Neural progenitor cell (in vitro differentiated cells): ENCODE measurements at regions not wholly inside any gene's neighbourhood (a gene's known extent, or its start where the extent isn't known, plus 50 kb on each side); places are given as distances from the start of the nearest gene placed in this dataset.

ENCODE experiments used
- CTCF ChIP-seq: fragments of 200-600 bp; sonication (generic); IDR thresholded peaks from 2 replicates; pipeline ENCODE4 v1.5.1; 2017; ENCODE audit warnings: antibody characterized with exemption, mild to moderate bottlenecking
- EZH2phosphoT487 ChIP-seq: fragments of 200-600 bp; sonication (generic); IDR thresholded peaks from 2 replicates; pipeline ENCODE4 v1.6.1; 2017; ENCODE audit warnings: antibody characterized with exemption

GRCh38 chr1:200334661-200335256 is 75.1 kb downstream of the ZNF281 start:
- no peak for TF ChIP-seq CTCF
- TF ChIP-seq EZH2phosphoT487: no peak
